ENCODE measurements at regions not wholly inside any gene's neighbourhood (a gene's known extent, or its start where the extent isn't known, plus 50 kb on each side); places are given as distances from the start of the nearest gene placed in this dataset.

DNA sequence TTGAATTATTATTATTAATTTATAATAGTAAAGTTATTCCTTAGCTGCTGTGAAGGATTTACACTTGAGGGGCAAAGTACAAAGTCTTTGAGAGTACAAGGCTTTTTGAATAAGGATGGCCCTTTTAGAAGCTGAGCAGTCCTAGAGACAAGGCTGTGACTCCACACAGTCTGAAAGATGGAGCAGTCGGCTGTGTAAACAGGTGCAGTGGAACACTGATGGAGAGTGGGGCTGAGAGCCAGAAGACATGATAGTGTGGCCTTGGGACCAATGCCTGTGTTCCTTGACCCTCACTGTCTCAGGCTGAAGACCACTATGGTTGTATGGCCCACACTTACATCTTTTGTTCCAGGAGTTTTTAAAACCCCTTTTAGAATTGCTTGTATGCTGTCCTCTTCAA lies 311.2 kb upstream of the PHF14 start:
- no peak overlapping the region for H3K4me2 ChIP-seq (ENCODE audit: low read length)

GRCh38 chr7:10662982-10663884 lies 310.4 kb upstream of the PHF14 start:
- Histone ChIP-seq H3K4me2 (ENCODE audit: low read length) (peak overlapping the region; percentile 39), H3K9me3 (ENCODE audit: insufficient read depth, low read length) (no peaks in the 10 kb centered on the region), H3K36me3 (replicated peaks; ENCODE audit: low read depth, low read length) (no peaks in the 10 kb centered on the region), H3K4me3 (ENCODE audit: low read length) (no peak overlapping the region), H3K27me3 (ENCODE audit: low read depth, low read length) (no peaks in the 10 kb centered on the region), H2AFZ (ENCODE audit: low read depth, low read length) (peak overlapping the region; percentile 94), H3K27ac (ENCODE audit: low read length) (no peak overlapping the region), H4K20me1 (ENCODE audit: insufficient read depth, low read length) (no peaks in the 10 kb centered on the region), H3K9ac (ENCODE audit: low read length) (no peak overlapping the region), H3K79me2 (ENCODE audit: low read length) (no peaks in the 10 kb centered on the region), H3K4me1 (ENCODE audit: low read length) (peaks cover 6% of the 10 kb centered on the region)
- TF ChIP-seq EZH2phosphoT487 (IDR thresholded peaks at IDR 0.05; ENCODE audit: low read depth) (no peak), CTCF (IDR thresholded peaks at IDR 0.05; ENCODE audit: low read depth, low read length) (no peak)

More for the DNA sequence above, 311.2 kb upstream of the PHF14 start:
- no peaks in the 10 kb centered on the region for H3K79me2 ChIP-seq (ENCODE audit: low read length)
- H3K9me3 ChIP-seq (ENCODE audit: insufficient read depth, low read length): no peaks in the 10 kb centered on the region
- H2AFZ ChIP-seq (ENCODE audit: low read depth, low read length): peak overlapping the region; percentile 94; the same call in 1 of the 2 replicates
- peaks cover 6% of the 10 kb centered on the region for H3K4me1 ChIP-seq (ENCODE audit: low read length)
- no peak for TF ChIP-seq CTCF (IDR thresholded peaks at IDR 0.05; ENCODE audit: low read depth, low read length)
- no peak for TF ChIP-seq EZH2phosphoT487 (IDR thresholded peaks at IDR 0.05; ENCODE audit: low read depth)
- no peaks in the 10 kb centered on the region for H3K36me3 ChIP-seq (replicated peaks; ENCODE audit: low read depth, low read length)
- no peak overlapping the region for H3K27ac ChIP-seq (ENCODE audit: low read length)
- no peaks in the 10 kb centered on the region for H4K20me1 ChIP-seq (ENCODE audit: insufficient read depth, low read length)
- H3K4me3 ChIP-seq (ENCODE audit: low read length): no peak overlapping the region
- no peak overlapping the region for H3K9ac ChIP-seq (ENCODE audit: low read length)
- H3K27me3 ChIP-seq (ENCODE audit: low read depth, low read length): no peaks in the 10 kb centered on the region

- Histone ChIP-seq H3K4me2 (ENCODE audit: low read length) (no peak overlapping the region), H4K20me1 (ENCODE audit: insufficient read depth, low read length) (no peaks in the 10 kb centered on the region), H3K4me3 (ENCODE audit: low read length) (no peak overlapping the region), H2AFZ (ENCODE audit: low read depth, low read length) (no peak overlapping the region), H3K9ac (ENCODE audit: low read length) (no peak overlapping the region), H3K4me1 (ENCODE audit: low read length) (no peaks in the 10 kb centered on the region), H3K36me3 (replicated peaks; ENCODE audit: low read depth, low read length) (no peaks in the 10 kb centered on the region), H3K9me3 (ENCODE audit: insufficient read depth, low read length) (no peaks in the 10 kb centered on the region), H3K27me3 (ENCODE audit: low read depth, low read length) (no peaks in the 10 kb centered on the region), H3K27ac (ENCODE audit: low read length) (no peak overlapping the region), H3K79me2 (ENCODE audit: low read length) (no peaks in the 10 kb centered on the region)
- TF ChIP-seq EZH2phosphoT487 (IDR thresholded peaks at IDR 0.05; ENCODE audit: low read depth): no peak
- TF ChIP-seq CTCF (IDR thresholded peaks at IDR 0.05; ENCODE audit: low read depth, low read length): no peak
These were observed 301.5 kb upstream of the PHF14 start for GRCh38 chr7:10672186-10672585.

DNA sequence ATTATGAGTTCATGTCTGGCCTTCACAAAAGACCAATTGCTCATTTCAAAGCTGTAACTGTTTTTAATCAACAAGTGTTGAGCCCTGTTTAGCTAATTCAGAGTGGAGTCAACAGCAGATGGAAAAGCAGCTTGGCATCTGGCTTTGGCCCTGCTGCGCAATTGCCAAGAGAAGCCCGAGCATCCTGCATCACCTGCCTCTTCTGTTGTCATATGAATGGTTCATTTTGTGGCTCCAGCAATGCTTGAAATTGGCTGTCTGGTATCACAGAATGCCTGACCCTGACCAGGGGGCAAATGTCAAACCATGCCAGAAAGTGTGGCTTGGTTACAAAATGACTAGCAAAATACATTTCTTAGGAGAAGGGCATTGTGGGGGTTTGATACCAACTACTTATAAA lies 296.5 kb upstream of the PHF14 start:
- Histone ChIP-seq H3K4me3 (ENCODE audit: low read length) (no peak overlapping the region), H3K27ac (ENCODE audit: low read length) (no peak overlapping the region), H3K36me3 (replicated peaks; ENCODE audit: low read depth, low read length) (no peaks in the 10 kb centered on the region), H3K9ac (ENCODE audit: low read length) (no peak overlapping the region), H3K79me2 (ENCODE audit: low read length) (no peaks in the 10 kb centered on the region), H3K4me1 (ENCODE audit: low read length) (no peaks in the 10 kb centered on the region), H3K4me2 (ENCODE audit: low read length) (no peak overlapping the region), H3K27me3 (ENCODE audit: low read depth, low read length) (no peaks in the 10 kb centered on the region), H2AFZ (ENCODE audit: low read depth, low read length) (no peak overlapping the region), H4K20me1 (ENCODE audit: insufficient read depth, low read length) (no peaks in the 10 kb centered on the region), H3K9me3 (ENCODE audit: insufficient read depth, low read length) (no peaks in the 10 kb centered on the region)
- TF ChIP-seq CTCF (IDR thresholded peaks at IDR 0.05; ENCODE audit: low read depth, low read length) (no peak), EZH2phosphoT487 (IDR thresholded peaks at IDR 0.05; ENCODE audit: low read depth) (no peak)

All from OCI-LY3 (cell line).